ENCODE measurements at regions not wholly inside any gene's neighbourhood (a gene's known extent, or its start where the extent isn't known, plus 50 kb on each side); places are given as distances from the start of the nearest gene placed in this dataset.

DNA sequence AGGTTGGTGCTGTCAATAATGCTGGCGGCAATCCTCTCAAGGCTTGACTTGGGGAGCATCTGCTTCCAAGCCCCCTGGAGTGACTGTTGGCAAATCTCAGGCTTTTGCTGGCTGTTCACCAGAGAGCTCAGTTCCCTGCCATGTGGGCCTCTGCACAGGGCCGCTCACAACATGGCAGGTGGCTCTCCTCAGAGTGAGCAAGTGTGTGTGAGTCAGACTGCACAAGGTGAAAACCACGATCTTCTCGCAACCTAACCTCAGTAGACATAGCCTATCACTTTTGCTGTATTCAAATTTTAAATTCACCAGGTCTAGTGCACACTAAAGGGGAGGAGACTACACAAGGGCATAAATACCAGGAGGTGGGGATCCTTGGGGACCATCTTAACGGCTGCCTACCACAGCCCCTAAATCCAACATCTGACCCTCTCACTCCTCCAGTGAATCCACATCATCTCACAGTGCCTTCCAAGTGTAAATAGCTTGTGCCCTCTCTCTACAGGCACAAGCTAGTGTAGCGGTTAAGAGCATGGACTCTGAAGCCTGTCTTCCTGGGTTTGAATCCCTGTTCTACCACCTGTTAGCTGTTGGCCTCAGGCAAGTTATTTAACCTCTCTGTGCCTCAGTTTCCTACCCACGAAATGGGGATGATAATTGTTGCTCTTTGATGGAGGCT, 187.7 kb upstream of the CXCR4 start:
- no peak overlapping the region for H2AFZ ChIP-seq (ENCODE audit: low read depth, low read length)
- H3K4me1 ChIP-seq (ENCODE audit: insufficient read depth, low read length), result no peaks in the 10 kb centered on the region
- H3K4me3 Mint-ChIP-seq (ENCODE audit: unreplicated experiment), result no peak overlapping the region
- no peaks in the 10 kb centered on the region for H3K9me3 Mint-ChIP-seq (ENCODE audit: unreplicated experiment)
- no peak overlapping the region for H3K4me3 ChIP-seq (ENCODE audit: insufficient read depth, low read depth, low read length)
- FAIRE-seq, result no peak
- no peak for DNase-seq (ENCODE audit: low read depth)
- TF ChIP-seq, protein P1, sequence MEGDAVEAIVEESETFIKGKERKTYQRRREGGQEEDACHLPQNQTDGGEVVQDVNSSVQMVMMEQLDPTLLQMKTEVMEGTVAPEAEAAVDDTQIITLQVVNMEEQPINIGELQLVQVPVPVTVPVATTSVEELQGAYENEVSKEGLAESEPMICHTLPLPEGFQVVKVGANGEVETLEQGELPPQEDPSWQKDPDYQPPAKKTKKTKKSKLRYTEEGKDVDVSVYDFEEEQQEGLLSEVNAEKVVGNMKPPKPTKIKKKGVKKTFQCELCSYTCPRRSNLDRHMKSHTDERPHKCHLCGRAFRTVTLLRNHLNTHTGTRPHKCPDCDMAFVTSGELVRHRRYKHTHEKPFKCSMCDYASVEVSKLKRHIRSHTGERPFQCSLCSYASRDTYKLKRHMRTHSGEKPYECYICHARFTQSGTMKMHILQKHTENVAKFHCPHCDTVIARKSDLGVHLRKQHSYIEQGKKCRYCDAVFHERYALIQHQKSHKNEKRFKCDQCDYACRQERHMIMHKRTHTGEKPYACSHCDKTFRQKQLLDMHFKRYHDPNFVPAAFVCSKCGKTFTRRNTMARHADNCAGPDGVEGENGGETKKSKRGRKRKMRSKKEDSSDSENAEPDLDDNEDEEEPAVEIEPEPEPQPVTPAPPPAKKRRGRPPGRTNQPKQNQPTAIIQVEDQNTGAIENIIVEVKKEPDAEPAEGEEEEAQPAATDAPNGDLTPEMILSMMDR (IDR thresholded peaks at IDR 0.05; ENCODE audit: insufficient read depth, low read depth, low read length), result no peak
- no peak for TF ChIP-seq EZH2 (IDR thresholded peaks at IDR 0.05; ENCODE audit: insufficient read depth, low read length)
- H3K27me3 ChIP-seq (ENCODE audit: insufficient read depth, low read length), result no peaks in the 10 kb centered on the region
- H3K27me3 Mint-ChIP-seq (ENCODE audit: low read depth, unreplicated experiment), result peaks cover 14% of the 10 kb centered on the region
- peaks cover 3% of the 10 kb centered on the region for H3K36me3 Mint-ChIP-seq (ENCODE audit: low read depth, unreplicated experiment)
- no peaks in the 10 kb centered on the region for H3K9me3 ChIP-seq (ENCODE audit: insufficient read depth, low read depth, low read length)
- H3K27ac ChIP-seq (ENCODE audit: low read depth, low read length), result no peak overlapping the region
- H3K27ac Mint-ChIP-seq (ENCODE audit: unreplicated experiment), result no peak overlapping the region
- no peaks in the 10 kb centered on the region for H4K20me1 ChIP-seq (ENCODE audit: insufficient read depth, low read length)
- H3K4me2 ChIP-seq (ENCODE audit: low read length), result no peak overlapping the region
- H3K4me1 Mint-ChIP-seq (ENCODE audit: low read depth, unreplicated experiment), result no peaks in the 10 kb centered on the region
- no peak overlapping the region for H3K9ac ChIP-seq (ENCODE audit: low read length)
- no peaks in the 10 kb centered on the region for H3K36me3 ChIP-seq (ENCODE audit: insufficient read depth, low read length)
- H3K79me2 ChIP-seq (ENCODE audit: insufficient read depth, low read length), result no peaks in the 10 kb centered on the region

DNA sequence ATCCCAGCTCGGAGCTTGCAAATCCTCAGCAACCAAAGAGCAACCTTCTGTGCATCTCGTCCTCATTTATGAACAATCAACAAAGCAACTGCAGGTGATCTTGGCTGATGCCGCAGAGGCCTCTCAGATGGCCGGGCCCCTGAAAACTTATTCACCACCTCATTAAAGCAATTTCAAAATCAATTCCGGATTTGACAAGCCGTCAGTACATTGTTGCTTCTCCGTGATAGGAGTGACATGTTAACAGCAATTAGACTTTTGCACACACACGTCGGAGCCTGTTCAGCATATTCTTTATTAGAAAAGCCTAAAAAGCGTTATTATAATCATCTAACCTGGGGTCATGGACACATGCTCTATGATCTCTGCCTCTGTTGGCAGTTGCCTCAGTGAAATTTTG, 183.1 kb upstream of the CXCR4 start:
- no peak overlapping the region for H3K27ac Mint-ChIP-seq (ENCODE audit: unreplicated experiment)

DNA sequence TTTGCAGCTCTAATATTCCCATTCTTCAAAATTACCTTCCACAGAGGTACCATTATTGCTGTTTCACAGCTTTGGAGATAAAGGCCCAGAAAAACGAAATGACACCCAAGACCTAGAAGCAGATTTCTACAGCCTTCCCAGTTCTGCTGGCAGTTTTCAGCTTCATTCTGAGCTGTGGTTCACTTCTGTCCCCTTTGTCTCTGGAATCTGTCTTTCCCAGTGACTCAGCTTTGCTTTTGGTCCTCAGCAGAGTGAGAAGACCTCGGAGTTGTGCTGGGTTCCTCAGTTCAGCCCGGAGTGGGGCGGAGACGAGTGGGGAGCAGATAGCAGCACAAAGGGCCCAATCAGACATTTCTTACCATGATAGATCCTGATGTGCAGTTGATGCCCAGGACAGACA, 180.7 kb upstream of the CXCR4 start:
- Mint-ChIP-seq H3K4me3 (ENCODE audit: unreplicated experiment) (no peak overlapping the region), H3K9me3 (ENCODE audit: unreplicated experiment) (no peaks in the 10 kb centered on the region), H3K36me3 (ENCODE audit: low read depth, unreplicated experiment) (no peaks in the 10 kb centered on the region), H3K27me3 (ENCODE audit: low read depth, unreplicated experiment) (peaks cover 5% of the 10 kb centered on the region), H3K4me1 (ENCODE audit: low read depth, unreplicated experiment) (no peaks in the 10 kb centered on the region), H3K27ac (ENCODE audit: unreplicated experiment) (no peak overlapping the region)
- DNase-seq (ENCODE audit: low read depth) (no peak), FAIRE-seq (no peak)
- Histone ChIP-seq H2AFZ (ENCODE audit: low read depth, low read length) (no peak overlapping the region), H3K27me3 (ENCODE audit: insufficient read depth, low read length) (no peaks in the 10 kb centered on the region), H3K9me3 (ENCODE audit: insufficient read depth, low read depth, low read length) (no peaks in the 10 kb centered on the region), H3K4me3 (ENCODE audit: insufficient read depth, low read depth, low read length) (no peak overlapping the region), H3K9ac (ENCODE audit: low read length) (no peak overlapping the region), H3K27ac (ENCODE audit: low read depth, low read length) (no peak overlapping the region), H3K4me1 (ENCODE audit: insufficient read depth, low read length) (no peaks in the 10 kb centered on the region), H3K36me3 (ENCODE audit: insufficient read depth, low read length) (no peaks in the 10 kb centered on the region), H3K79me2 (ENCODE audit: insufficient read depth, low read length) (no peaks in the 10 kb centered on the region), H4K20me1 (ENCODE audit: insufficient read depth, low read length) (no peaks in the 10 kb centered on the region), H3K4me2 (ENCODE audit: low read length) (no peak overlapping the region)
- TF ChIP-seq EZH2 (IDR thresholded peaks at IDR 0.05; ENCODE audit: insufficient read depth, low read length), result no peak
- TF ChIP-seq, protein P1 (IDR thresholded peaks at IDR 0.05; ENCODE audit: insufficient read depth, low read depth, low read length), result no peak

More for the DNA sequence above, 183.1 kb upstream of the CXCR4 start:
- Histone ChIP-seq H3K9me3 (ENCODE audit: insufficient read depth, low read depth, low read length) (no peaks in the 10 kb centered on the region), H3K4me2 (ENCODE audit: low read length) (no peak overlapping the region), H3K27me3 (ENCODE audit: insufficient read depth, low read length) (no peaks in the 10 kb centered on the region), H3K27ac (ENCODE audit: low read depth, low read length) (no peak overlapping the region), H4K20me1 (ENCODE audit: insufficient read depth, low read length) (no peaks in the 10 kb centered on the region), H3K36me3 (ENCODE audit: insufficient read depth, low read length) (no peaks in the 10 kb centered on the region), H3K9ac (ENCODE audit: low read length) (no peak overlapping the region), H3K4me3 (ENCODE audit: insufficient read depth, low read depth, low read length) (no peak overlapping the region), H3K4me1 (ENCODE audit: insufficient read depth, low read length) (no peaks in the 10 kb centered on the region), H3K79me2 (ENCODE audit: insufficient read depth, low read length) (no peaks in the 10 kb centered on the region), H2AFZ (ENCODE audit: low read depth, low read length) (no peak overlapping the region)
- no peak for FAIRE-seq
- Mint-ChIP-seq H3K27me3 (ENCODE audit: low read depth, unreplicated experiment) (peaks cover 5% of the 10 kb centered on the region), H3K4me1 (ENCODE audit: low read depth, unreplicated experiment) (no peaks in the 10 kb centered on the region), H3K4me3 (ENCODE audit: unreplicated experiment) (no peak overlapping the region), H3K9me3 (ENCODE audit: unreplicated experiment) (no peaks in the 10 kb centered on the region), H3K36me3 (ENCODE audit: low read depth, unreplicated experiment) (no peaks in the 10 kb centered on the region)
- no peak for DNase-seq (ENCODE audit: low read depth)
- TF ChIP-seq, protein P1 (IDR thresholded peaks at IDR 0.05; ENCODE audit: insufficient read depth, low read depth, low read length), result no peak
- no peak for TF ChIP-seq EZH2 (IDR thresholded peaks at IDR 0.05; ENCODE audit: insufficient read depth, low read length)
